Colonic mucosa (tissue), 4 donors: ENCODE measurements at regions not wholly inside any gene's neighbourhood (a gene's known extent, or its start where the extent isn't known, plus 50 kb on each side); places are given as distances from the start of the nearest gene placed in this dataset.
A peak's percentile ranks its signal among the peaks of the same experiment; 100 is the strongest.

Experiments used
- DNase-seq: peaks from one replicate; pipeline ENCODE4 v3.0.0-alpha.2; 2020
- H3K27ac ChIP-seq: fragments of 200-600 bp; one replicate; pipeline ENCODE4 v1.8.0; 2021
- H3K27me3 ChIP-seq: fragments of 200-600 bp; one replicate; pipeline ENCODE4 v1.8.0; 2021
- H3K36me3 ChIP-seq: fragments of 200-600 bp; one replicate; pipeline ENCODE4 v1.8.0; 2021
- H3K4me1 ChIP-seq: fragments of 200-600 bp; one replicate; pipeline ENCODE4 v1.8.0; 2021; ENCODE audit warnings: mild to moderate bottlenecking
- H3K4me3 ChIP-seq: fragments of 200-600 bp; one replicate; pipeline ENCODE4 v1.8.0; 2021
- H3K9ac ChIP-seq, 2 donors: one replicate each; pipeline ENCODE4 v1.7.0; 2013; ENCODE audit warnings: control low read depth in 2 of 2, low read depth in 2 of 2, low read length in 2 of 2
- H3K9me3 ChIP-seq: fragments of 200-600 bp; one replicate; pipeline ENCODE4 v1.8.0; 2021
- CTCF ChIP-seq: fragments of 200-600 bp; IDR thresholded peaks from one replicate; pipeline ENCODE4 v1.8.0; 2022; ENCODE audit warnings: antibody characterized with exemption, mild to moderate bottlenecking
- intact Hi-C: fragments of 100-400 bp; cut with DNase I; formaldehyde crosslinking; loops from one replicate; pipeline ENCODE4 v1.14.1; 2022
- donor health status: healthy.
- donor health status: DM: no; HTN: no; CAD: no.
- donor health status: DM: no; HTN: no; CAD: no.

- TF ChIP-seq CTCF, result no peak
- no peak for DNase-seq
- no peaks in the 10 kb centered on the region for H3K9me3 ChIP-seq
- no peaks in the 10 kb centered on the region for H3K27me3 ChIP-seq
- H3K9ac ChIP-seq, result no peak overlapping the region
- peak overlapping the region; percentile 28 for H3K27ac ChIP-seq
- no peaks in the 10 kb centered on the region for H3K4me1 ChIP-seq
- H3K36me3 ChIP-seq, result no peaks in the 10 kb centered on the region
- H3K4me3 ChIP-seq, result no peak overlapping the region
- intact Hi-C loops, result no loop called here
Measured at GRCh38 chr7:25786936-25787335, 365.1 kb upstream of the NFE2L3 start.

GRCh38 chr7:25787336-25787735 is 364.7 kb upstream of the NFE2L3 start:
- no peak for DNase-seq
- H3K27ac ChIP-seq, result peak overlapping the region; percentile 4
- H3K9ac ChIP-seq, result no peak overlapping the region
- no peak for TF ChIP-seq CTCF
- no peaks in the 10 kb centered on the region for H3K4me1 ChIP-seq
- no peaks in the 10 kb centered on the region for H3K36me3 ChIP-seq
- no peaks in the 10 kb centered on the region for H3K9me3 ChIP-seq
- intact Hi-C loops, result no loop called here
- H3K4me3 ChIP-seq, result no peak overlapping the region
- H3K27me3 ChIP-seq, result no peaks in the 10 kb centered on the region

GRCh38 chr7:25788371-25788770 is 363.6 kb upstream of the NFE2L3 start:
- no peaks in the 10 kb centered on the region for H3K27me3 ChIP-seq
- intact Hi-C loops, result no loop called here
- H3K27ac ChIP-seq, result peak overlapping the region; percentile 4
- no peaks in the 10 kb centered on the region for H3K4me1 ChIP-seq
- DNase-seq, result no peak
- H3K36me3 ChIP-seq, result no peaks in the 10 kb centered on the region
- no peak overlapping the region for H3K4me3 ChIP-seq
- no peak overlapping the region for H3K9ac ChIP-seq
- no peaks in the 10 kb centered on the region for H3K9me3 ChIP-seq
- TF ChIP-seq CTCF, result no peak

GRCh38 chr7:25788961-25789620 is 362.9 kb upstream of the NFE2L3 start:
- intact Hi-C loops, result no loop called here
- TF ChIP-seq CTCF, result no peak
- Histone ChIP-seq H3K27ac (peak overlapping the region; percentile 35), H3K9ac (no peak overlapping the region), H3K4me3 (no peak overlapping the region), H3K4me1 (no peaks in the 10 kb centered on the region), H3K36me3 (no peaks in the 10 kb centered on the region), H3K9me3 (no peaks in the 10 kb centered on the region), H3K27me3 (no peaks in the 10 kb centered on the region)
- DNase-seq, result no peak

- H3K9ac ChIP-seq, result peak overlapping the region in 1 of 2 donors; percentile 29
- peak overlapping the region; percentile 47 for H3K27ac ChIP-seq
- DNase-seq, result no peak
- H3K4me3 ChIP-seq, result no peak overlapping the region
- no peaks in the 10 kb centered on the region for H3K4me1 ChIP-seq
- H3K36me3 ChIP-seq, result no peaks in the 10 kb centered on the region
- H3K9me3 ChIP-seq, result no peaks in the 10 kb centered on the region
- H3K27me3 ChIP-seq, result no peaks in the 10 kb centered on the region
- intact Hi-C loops, result no loop called here
- no peak for TF ChIP-seq CTCF
Measured at GRCh38 chr7:25789701-25790640, 362.0 kb upstream of the NFE2L3 start.
